ENCODE measurements at regions not wholly inside any gene's neighbourhood (a gene's known extent, or its start where the extent isn't known, plus 50 kb on each side); places are given as distances from the start of the nearest gene placed in this dataset.
A peak's percentile ranks its signal among the peaks of the same experiment; 100 is the strongest.

GRCh38 chr10:63711361-63711760 is 190.2 kb downstream of the REEP3 start:
- peak; percentile 4 for ATAC-seq
- H3K9me3 ChIP-seq, result no peaks in the 10 kb centered on the region
- TF ChIP-seq, protein P1, sequence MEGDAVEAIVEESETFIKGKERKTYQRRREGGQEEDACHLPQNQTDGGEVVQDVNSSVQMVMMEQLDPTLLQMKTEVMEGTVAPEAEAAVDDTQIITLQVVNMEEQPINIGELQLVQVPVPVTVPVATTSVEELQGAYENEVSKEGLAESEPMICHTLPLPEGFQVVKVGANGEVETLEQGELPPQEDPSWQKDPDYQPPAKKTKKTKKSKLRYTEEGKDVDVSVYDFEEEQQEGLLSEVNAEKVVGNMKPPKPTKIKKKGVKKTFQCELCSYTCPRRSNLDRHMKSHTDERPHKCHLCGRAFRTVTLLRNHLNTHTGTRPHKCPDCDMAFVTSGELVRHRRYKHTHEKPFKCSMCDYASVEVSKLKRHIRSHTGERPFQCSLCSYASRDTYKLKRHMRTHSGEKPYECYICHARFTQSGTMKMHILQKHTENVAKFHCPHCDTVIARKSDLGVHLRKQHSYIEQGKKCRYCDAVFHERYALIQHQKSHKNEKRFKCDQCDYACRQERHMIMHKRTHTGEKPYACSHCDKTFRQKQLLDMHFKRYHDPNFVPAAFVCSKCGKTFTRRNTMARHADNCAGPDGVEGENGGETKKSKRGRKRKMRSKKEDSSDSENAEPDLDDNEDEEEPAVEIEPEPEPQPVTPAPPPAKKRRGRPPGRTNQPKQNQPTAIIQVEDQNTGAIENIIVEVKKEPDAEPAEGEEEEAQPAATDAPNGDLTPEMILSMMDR (IDR thresholded peaks at IDR 0.05), result no peak
- H3K4me3 ChIP-seq, result no peak overlapping the region
- peaks cover 31% of the 10 kb centered on the region for H3K4me1 ChIP-seq (ENCODE audit: low read depth)
- H3K36me3 ChIP-seq (ENCODE audit: low read depth), result no peaks in the 10 kb centered on the region
- intact Hi-C loops (cut with DNase I, micrococcal nuclease), result loop anchor here (5.0 kb wide), 2 partner anchors 84 to 189 kb away; partner anchors contain the start of gene REEP3 (in 1 of the 2)
- no peak for DNase-seq

DNA sequence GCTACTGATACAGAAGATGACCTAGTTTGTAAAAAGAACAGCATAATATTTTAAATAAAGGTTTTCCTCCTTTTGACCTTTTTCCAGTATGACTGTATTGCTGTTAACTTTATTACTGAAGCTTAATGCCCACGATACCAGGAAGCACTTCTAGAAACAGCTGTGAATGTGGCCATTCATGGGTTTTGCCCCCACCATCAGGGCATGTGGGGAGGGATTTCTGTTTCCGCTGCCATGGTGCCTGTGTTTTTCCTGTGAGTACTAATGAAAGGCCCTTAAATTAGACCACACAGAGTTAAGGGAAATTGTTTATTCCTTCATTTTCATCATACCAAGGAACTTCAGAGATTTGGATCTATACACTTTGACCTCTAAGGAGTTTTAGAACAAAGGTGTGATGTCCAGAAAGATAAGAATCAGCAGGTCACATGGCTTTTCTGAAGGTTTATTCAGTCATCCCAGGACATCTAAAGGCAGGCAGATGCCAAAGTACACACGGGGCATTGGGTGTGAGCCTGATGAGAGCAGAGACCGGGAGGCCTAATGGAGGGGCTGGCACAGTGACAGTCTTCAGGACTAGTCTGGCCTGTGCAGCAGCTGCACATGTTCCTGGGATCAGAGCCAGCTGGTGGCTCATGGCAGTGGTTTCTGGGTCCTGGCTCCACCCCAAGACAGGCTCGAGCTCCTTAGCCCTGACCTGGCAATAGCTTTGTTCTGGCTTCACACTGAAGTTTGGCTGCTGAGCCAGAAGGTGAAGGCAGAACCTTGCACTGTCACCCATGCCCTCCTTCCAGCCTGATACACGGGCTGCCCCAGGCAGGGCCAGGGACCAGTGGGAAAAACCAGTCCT is 190.9 kb downstream of the REEP3 start:
- intact Hi-C loops (cut with DNase I, micrococcal nuclease), result loop anchor here (5.0 kb wide), 2 partner anchors 85 to 190 kb away; partner anchors contain the start of gene REEP3 (in 1 of the 2)
- TF ChIP-seq, protein P1 (IDR thresholded peaks at IDR 0.05), result no peak
- peak; percentile 92 to 97 (median 94) for DNase-seq
- ATAC-seq, result peak; percentile 95
- no peaks in the 10 kb centered on the region for H3K36me3 ChIP-seq (ENCODE audit: low read depth)
- H3K4me1 ChIP-seq (ENCODE audit: low read depth), result peaks cover 31% of the 10 kb centered on the region
- no peaks in the 10 kb centered on the region for H3K9me3 ChIP-seq
- H3K4me3 ChIP-seq, result no peak overlapping the region

- no peak overlapping the region for H3K4me3 ChIP-seq
- DNase-seq (no peak), ATAC-seq (no peak)
- TF ChIP-seq, protein P1 (IDR thresholded peaks at IDR 0.05), result no peak
- no peaks in the 10 kb centered on the region for H3K36me3 ChIP-seq (ENCODE audit: low read depth)
- H3K9me3 ChIP-seq, result no peaks in the 10 kb centered on the region
- H3K4me1 ChIP-seq (ENCODE audit: low read depth), result peaks cover 31% of the 10 kb centered on the region
- intact Hi-C loops (cut with DNase I, micrococcal nuclease), result loop anchor here (5.0 kb wide), 2 partner anchors 85 to 190 kb away; partner anchors contain the start of gene REEP3 (in 1 of the 2)
Observed at GRCh38 chr10:63712717-63713115, 191.5 kb downstream of the REEP3 start.

DNA sequence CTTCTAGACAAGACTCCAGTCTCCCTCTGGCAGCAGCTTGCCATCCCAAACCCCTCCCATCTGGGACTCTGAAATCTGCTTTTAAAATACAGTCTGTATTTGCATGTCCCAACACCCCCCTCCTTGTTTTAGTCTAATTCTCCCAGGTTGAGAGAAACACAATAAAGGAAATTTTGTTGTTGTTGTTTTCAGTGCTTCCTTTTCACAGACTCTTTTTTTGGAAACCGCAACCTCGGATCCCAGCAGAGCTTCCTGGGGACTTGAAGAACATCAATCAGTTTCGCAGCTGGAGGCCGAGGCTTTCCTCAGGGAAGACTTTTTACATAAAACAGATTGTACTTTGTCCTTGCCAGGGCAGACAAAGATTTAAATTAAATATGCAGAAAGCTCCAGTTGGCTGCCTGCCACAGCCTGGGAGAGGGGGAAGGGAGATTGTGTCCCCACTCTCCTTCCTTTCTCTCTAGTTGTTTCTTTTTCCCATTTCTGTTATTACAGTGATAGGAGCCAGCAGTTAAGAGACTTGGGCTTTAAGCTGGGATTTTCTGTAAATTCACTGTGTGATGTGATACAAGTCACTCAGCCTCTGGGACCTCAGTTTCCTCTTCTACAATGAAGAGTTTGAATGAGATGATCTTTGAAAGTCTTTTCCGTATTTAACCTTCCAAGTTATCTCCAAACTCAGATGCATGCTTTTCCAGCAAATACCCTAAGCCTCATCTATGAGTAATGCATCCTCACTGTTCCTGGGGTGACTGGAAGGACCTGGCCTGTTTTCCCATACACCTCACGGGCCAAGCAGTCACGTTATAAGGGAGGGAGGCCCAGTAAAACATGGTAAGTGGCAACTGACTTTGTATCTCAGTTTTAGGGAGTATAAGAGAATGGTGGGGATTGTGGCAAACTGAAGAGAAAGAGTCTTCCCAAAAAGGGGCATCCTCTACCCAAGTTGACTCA is 192.3 kb downstream of the REEP3 start:
- DNase-seq (peak; percentile 83 to 85 (median 83)), ATAC-seq (peak; percentile 29)
- no peak overlapping the region for H3K4me3 ChIP-seq
- no peaks in the 10 kb centered on the region for H3K36me3 ChIP-seq (ENCODE audit: low read depth)
- H3K4me1 ChIP-seq (ENCODE audit: low read depth), result peaks cover 31% of the 10 kb centered on the region
- intact Hi-C loops (cut with DNase I, micrococcal nuclease), result loop anchor here (5.0 kb wide), 2 partner anchors 86 to 191 kb away; partner anchors contain the start of gene REEP3 (in 1 of the 2)
- TF ChIP-seq, protein P1 (IDR thresholded peaks at IDR 0.05), result no peak
- no peaks in the 10 kb centered on the region for H3K9me3 ChIP-seq

DNA sequence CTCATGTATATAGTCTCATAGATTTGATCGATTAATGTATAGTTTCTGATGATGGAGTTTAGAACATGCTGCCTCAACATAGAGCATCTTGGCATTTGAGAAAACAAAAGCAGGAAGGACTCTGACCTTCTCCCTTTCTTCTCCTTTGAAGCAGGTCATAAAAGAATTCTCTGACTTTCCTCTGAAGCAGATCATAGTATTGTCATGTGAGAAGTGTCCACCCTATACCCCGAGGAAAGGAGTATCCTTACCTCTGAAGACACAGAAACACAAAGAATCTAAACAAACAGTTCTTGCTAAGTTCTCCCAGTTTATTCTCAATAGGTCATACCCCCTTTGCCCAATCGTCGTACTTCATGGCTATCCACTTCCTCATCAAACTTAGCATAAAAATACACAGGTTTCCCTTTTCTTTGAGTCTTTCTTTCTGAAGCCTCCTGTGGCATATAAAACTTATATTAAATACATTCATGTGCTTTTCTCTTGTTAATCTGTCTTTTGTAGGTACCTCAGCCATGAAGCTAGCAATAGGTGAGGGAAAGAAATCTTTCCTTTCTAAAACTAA is 194.9 kb downstream of the REEP3 start:
- H3K4me3 ChIP-seq, result no peak overlapping the region
- no peak for ATAC-seq
- DNase-seq, result no peak
- intact Hi-C loops (cut with DNase I, micrococcal nuclease), result no loop called here
- H3K9me3 ChIP-seq, result no peaks in the 10 kb centered on the region
- H3K36me3 ChIP-seq (ENCODE audit: low read depth), result no peaks in the 10 kb centered on the region
- peaks cover 34% of the 10 kb centered on the region for H3K4me1 ChIP-seq (ENCODE audit: low read depth)
- TF ChIP-seq, protein P1 (IDR thresholded peaks at IDR 0.05), result no peak
